ENCODE measurements at regions not wholly inside any gene's neighbourhood (a gene's known extent, or its start where the extent isn't known, plus 50 kb on each side); places are given as distances from the start of the nearest gene placed in this dataset.

GRCh38 chr4:116395408-116395807 is 690.0 kb downstream of the TRAM1L1 start:
- POLR2A ChIA-PET: no interaction called here
- H3K4me3 ChIP-seq (ENCODE audit: low read depth in 2 of 2, low read length in 1 of 2): no peak overlapping the region
- WGBS (ENCODE audit: low lambda C conversion rate): 85% methylated on average over 3 of the region's 3 CpGs

GRCh38 chr4:116391020-116391419 is 694.4 kb downstream of the TRAM1L1 start:
- whole genome bisulfite sequencing (ENCODE audit: low lambda C conversion rate): 25% methylated on average over 2 of the region's 2 CpGs
- no peaks in the 10 kb centered on the region for H3F3A ChIP-seq (replicated peaks; ENCODE audit: insufficient read depth)
- CTCF ChIA-PET: no interaction called here

More at GRCh38 chr4:116395408-116395807, 690.0 kb downstream of the TRAM1L1 start:
- Histone ChIP-seq H3K27me3 (ENCODE audit: insufficient read depth) (no peaks in the 10 kb centered on the region), H2AFZ (ENCODE audit: low read depth) (no peak overlapping the region), H3K4me1 (ENCODE audit: control insufficient read depth in 1 of 2, insufficient read depth in 2 of 2, low read depth in 1 of 2, low read length in 1 of 2) (no peaks in the 10 kb centered on the region), H3K27ac (ENCODE audit: low read depth in 2 of 2, low read length in 1 of 2) (no peak overlapping the region), H3K36me3 (replicated peaks in 1 of 2; ENCODE audit: control insufficient read depth in 1 of 2, insufficient read depth in 2 of 2, low read length in 1 of 2) (no peaks in the 10 kb centered on the region), H3F3A (replicated peaks; ENCODE audit: insufficient read depth) (no peaks in the 10 kb centered on the region), H3K9me3 (no peaks in the 10 kb centered on the region), H3K9me2 (no peaks in the 10 kb centered on the region), H3K79me2 (ENCODE audit: insufficient read depth) (no peaks in the 10 kb centered on the region), H3K9ac (no peak overlapping the region), H4K20me1 (ENCODE audit: insufficient read depth) (no peaks in the 10 kb centered on the region), H3K4me2 (no peak overlapping the region)
- TF ChIP-seq, protein P1, sequence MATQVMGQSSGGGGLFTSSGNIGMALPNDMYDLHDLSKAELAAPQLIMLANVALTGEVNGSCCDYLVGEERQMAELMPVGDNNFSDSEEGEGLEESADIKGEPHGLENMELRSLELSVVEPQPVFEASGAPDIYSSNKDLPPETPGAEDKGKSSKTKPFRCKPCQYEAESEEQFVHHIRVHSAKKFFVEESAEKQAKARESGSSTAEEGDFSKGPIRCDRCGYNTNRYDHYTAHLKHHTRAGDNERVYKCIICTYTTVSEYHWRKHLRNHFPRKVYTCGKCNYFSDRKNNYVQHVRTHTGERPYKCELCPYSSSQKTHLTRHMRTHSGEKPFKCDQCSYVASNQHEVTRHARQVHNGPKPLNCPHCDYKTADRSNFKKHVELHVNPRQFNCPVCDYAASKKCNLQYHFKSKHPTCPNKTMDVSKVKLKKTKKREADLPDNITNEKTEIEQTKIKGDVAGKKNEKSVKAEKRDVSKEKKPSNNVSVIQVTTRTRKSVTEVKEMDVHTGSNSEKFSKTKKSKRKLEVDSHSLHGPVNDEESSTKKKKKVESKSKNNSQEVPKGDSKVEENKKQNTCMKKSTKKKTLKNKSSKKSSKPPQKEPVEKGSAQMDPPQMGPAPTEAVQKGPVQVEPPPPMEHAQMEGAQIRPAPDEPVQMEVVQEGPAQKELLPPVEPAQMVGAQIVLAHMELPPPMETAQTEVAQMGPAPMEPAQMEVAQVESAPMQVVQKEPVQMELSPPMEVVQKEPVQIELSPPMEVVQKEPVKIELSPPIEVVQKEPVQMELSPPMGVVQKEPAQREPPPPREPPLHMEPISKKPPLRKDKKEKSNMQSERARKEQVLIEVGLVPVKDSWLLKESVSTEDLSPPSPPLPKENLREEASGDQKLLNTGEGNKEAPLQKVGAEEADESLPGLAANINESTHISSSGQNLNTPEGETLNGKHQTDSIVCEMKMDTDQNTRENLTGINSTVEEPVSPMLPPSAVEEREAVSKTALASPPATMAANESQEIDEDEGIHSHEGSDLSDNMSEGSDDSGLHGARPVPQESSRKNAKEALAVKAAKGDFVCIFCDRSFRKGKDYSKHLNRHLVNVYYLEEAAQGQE (IDR thresholded peaks at IDR 0.05; ENCODE audit: low read depth, low read length): no peak
- no peak for TF ChIP-seq SIN3A (IDR thresholded peaks at IDR 0.05; ENCODE audit: borderline replicate concordance, low read depth, low read length)
- TF ChIP-seq FOXJ3 (CRISPR knock-in tag; IDR thresholded peaks at IDR 0.05): no peak
- TF ChIP-seq EZH2phosphoT487 (IDR thresholded peaks at IDR 0.05; ENCODE audit: borderline replicate concordance, low read depth): no peak
- TF ChIP-seq, protein P2, sequence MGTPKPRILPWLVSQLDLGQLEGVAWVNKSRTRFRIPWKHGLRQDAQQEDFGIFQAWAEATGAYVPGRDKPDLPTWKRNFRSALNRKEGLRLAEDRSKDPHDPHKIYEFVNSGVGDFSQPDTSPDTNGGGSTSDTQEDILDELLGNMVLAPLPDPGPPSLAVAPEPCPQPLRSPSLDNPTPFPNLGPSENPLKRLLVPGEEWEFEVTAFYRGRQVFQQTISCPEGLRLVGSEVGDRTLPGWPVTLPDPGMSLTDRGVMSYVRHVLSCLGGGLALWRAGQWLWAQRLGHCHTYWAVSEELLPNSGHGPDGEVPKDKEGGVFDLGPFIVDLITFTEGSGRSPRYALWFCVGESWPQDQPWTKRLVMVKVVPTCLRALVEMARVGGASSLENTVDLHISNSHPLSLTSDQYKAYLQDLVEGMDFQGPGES (IDR thresholded peaks at IDR 0.05; ENCODE audit: low read depth, low read length): no peak
- TF ChIP-seq JUND (IDR thresholded peaks at IDR 0.05): no peak
- TF ChIP-seq NFIC (IDR thresholded peaks at IDR 0.05; ENCODE audit: borderline replicate concordance): no peak
- no peak for TF ChIP-seq TAF1 (IDR thresholded peaks at IDR 0.05; ENCODE audit: borderline replicate concordance, low read depth, low read length)
- no peak for TF ChIP-seq TEAD4 (IDR thresholded peaks at IDR 0.05; ENCODE audit: borderline replicate concordance, insufficient read depth)
- DNase-seq: no peak
- CTCF ChIA-PET: no interaction called here

More at GRCh38 chr4:116391020-116391419, 694.4 kb downstream of the TRAM1L1 start:
- Histone ChIP-seq H3K27me3 (ENCODE audit: insufficient read depth) (no peaks in the 10 kb centered on the region), H3K9ac (no peak overlapping the region), H3K4me1 (ENCODE audit: control insufficient read depth in 1 of 2, insufficient read depth in 2 of 2, low read depth in 1 of 2, low read length in 1 of 2) (no peaks in the 10 kb centered on the region), H3K27ac (ENCODE audit: low read depth in 2 of 2, low read length in 1 of 2) (no peak overlapping the region), H3K9me3 (no peaks in the 10 kb centered on the region), H3K9me2 (no peaks in the 10 kb centered on the region), H4K20me1 (ENCODE audit: insufficient read depth) (no peaks in the 10 kb centered on the region), H2AFZ (ENCODE audit: low read depth) (no peak overlapping the region), H3K4me3 (ENCODE audit: low read depth in 2 of 2, low read length in 1 of 2) (no peak overlapping the region), H3K4me2 (no peak overlapping the region), H3K79me2 (ENCODE audit: insufficient read depth) (no peaks in the 10 kb centered on the region), H3K36me3 (replicated peaks in 1 of 2; ENCODE audit: control insufficient read depth in 1 of 2, insufficient read depth in 2 of 2, low read length in 1 of 2) (no peaks in the 10 kb centered on the region)
- TF ChIP-seq CHD2 (IDR thresholded peaks at IDR 0.05; ENCODE audit: low read length, partially characterized antibody): no peak
- TF ChIP-seq, protein P3, sequence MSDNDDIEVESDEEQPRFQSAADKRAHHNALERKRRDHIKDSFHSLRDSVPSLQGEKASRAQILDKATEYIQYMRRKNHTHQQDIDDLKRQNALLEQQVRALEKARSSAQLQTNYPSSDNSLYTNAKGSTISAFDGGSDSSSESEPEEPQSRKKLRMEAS (IDR thresholded peaks at IDR 0.05; ENCODE audit: low read depth): no peak
- no peak for TF ChIP-seq FOXM1 (IDR thresholded peaks at IDR 0.05; ENCODE audit: low read depth)
- TF ChIP-seq JUND (IDR thresholded peaks at IDR 0.05): no peak
- no peak for TF ChIP-seq NRF1 (IDR thresholded peaks at IDR 0.05; ENCODE audit: low read depth, low read length)
- no peak for TF ChIP-seq RXRA (IDR thresholded peaks at IDR 0.05; ENCODE audit: borderline replicate concordance, low read depth)
- TF ChIP-seq, protein P2 (IDR thresholded peaks at IDR 0.05; ENCODE audit: low read depth, low read length): no peak
- no peak for DNase-seq
- POLR2A ChIA-PET: no interaction called here
